Astrocyte (in vitro differentiated cells and primary cell): ENCODE measurements at regions not wholly inside any gene's neighbourhood (a gene's known extent, or its start where the extent isn't known, plus 50 kb on each side); places are given as distances from the start of the nearest gene placed in this dataset.

ENCODE experiments used
- DNase-seq: peaks from one replicate; pipeline ENCODE4 v3.0.0-alpha.2; 2010; ENCODE audit warnings: low read depth
- FAIRE-seq: peaks from 2 replicates; lab custom pipeline; 2011; peaks lifted over from hg19 to GRCh38; lab: Jason Lieb, UNC
- H2AFZ ChIP-seq: 2 replicates; pipeline ENCODE4 v1.6.0; 2012; ENCODE audit warnings: low read depth, low read length, inconsistent platforms
- H3K27ac ChIP-seq: 2 replicates; pipeline ENCODE4 v1.5.1; 2011; ENCODE audit warnings: low read depth, low read length, inconsistent platforms
- H3K27me3 ChIP-seq: 2 replicates; pipeline ENCODE4 v1.6.0; 2011; ENCODE audit warnings: low read length, inconsistent platforms; ENCODE audit not compliant: insufficient read depth
- H3K36me3 ChIP-seq: 2 replicates; pipeline ENCODE4 v1.5.1; 2011; ENCODE audit warnings: low read length, inconsistent platforms; ENCODE audit not compliant: insufficient read depth
- H3K4me1 ChIP-seq: 2 replicates; pipeline ENCODE4 v1.5.1; 2011; ENCODE audit warnings: low read length, inconsistent platforms; ENCODE audit not compliant: insufficient read depth
- H3K4me2 ChIP-seq: 2 replicates; pipeline ENCODE4 v1.6.0; 2012; ENCODE audit warnings: low read length, inconsistent platforms
- H3K4me3 ChIP-seq: 2 replicates; pipeline ENCODE4 v1.5.1; 2011; ENCODE audit warnings: low read depth, mild to moderate bottlenecking, low read length, inconsistent platforms; ENCODE audit not compliant: insufficient read depth
- H3K79me2 ChIP-seq: 2 replicates; pipeline ENCODE4 v1.6.0; 2012; ENCODE audit warnings: mild to moderate bottlenecking, low read length, inconsistent platforms; ENCODE audit not compliant: insufficient read depth
- H3K9ac ChIP-seq: 2 replicates; pipeline ENCODE4 v1.6.0; 2012; ENCODE audit warnings: mild to moderate bottlenecking, low read length, inconsistent platforms
- H3K9me3 ChIP-seq: 2 replicates; pipeline ENCODE4 v1.5.1; 2012; ENCODE audit warnings: low read depth, mild to moderate bottlenecking, low read length, inconsistent platforms; ENCODE audit not compliant: insufficient read depth
- H4K20me1 ChIP-seq: 2 replicates; pipeline ENCODE4 v1.6.0; 2012; ENCODE audit warnings: low read length, inconsistent platforms; ENCODE audit not compliant: insufficient read depth
- H3K27ac Mint-ChIP-seq: one replicate; pipeline ENCODE4 v1.8.0; 2021; ENCODE audit warnings: mild to moderate bottlenecking, mixed read lengths; ENCODE audit not compliant: unreplicated experiment
- H3K27me3 Mint-ChIP-seq: one replicate; pipeline ENCODE4 v1.8.0; 2021; ENCODE audit warnings: low read depth, mixed read lengths; ENCODE audit not compliant: unreplicated experiment
- H3K36me3 Mint-ChIP-seq: one replicate; pipeline ENCODE4 v1.8.0; 2021; ENCODE audit warnings: low read depth, mixed read lengths; ENCODE audit not compliant: unreplicated experiment
- H3K4me1 Mint-ChIP-seq: one replicate; pipeline ENCODE4 v1.8.0; 2021; ENCODE audit warnings: low read depth, mixed read lengths; ENCODE audit not compliant: unreplicated experiment
- H3K4me3 Mint-ChIP-seq: one replicate; pipeline ENCODE4 v1.8.0; 2021; ENCODE audit warnings: mild to moderate bottlenecking, moderate library complexity, mixed read lengths; ENCODE audit not compliant: unreplicated experiment
- H3K9me3 Mint-ChIP-seq: one replicate; pipeline ENCODE4 v1.8.0; 2021; ENCODE audit warnings: mild to moderate bottlenecking, mixed read lengths; ENCODE audit not compliant: unreplicated experiment
- EZH2 ChIP-seq: IDR thresholded peaks from 2 replicates; pipeline ENCODE4 v1.6.1; 2012; ENCODE audit warnings: mild to moderate bottlenecking, low read length, inconsistent platforms; ENCODE audit not compliant: insufficient read depth
- TF ChIP-seq, protein P1 (sequence below): IDR thresholded peaks from 2 replicates; pipeline ENCODE4 v1.5.1; 2011; ENCODE audit warnings: low read depth, mild to moderate bottlenecking, inconsistent platforms, low read length, moderate library complexity; ENCODE audit not compliant: insufficient read depth

DNA sequence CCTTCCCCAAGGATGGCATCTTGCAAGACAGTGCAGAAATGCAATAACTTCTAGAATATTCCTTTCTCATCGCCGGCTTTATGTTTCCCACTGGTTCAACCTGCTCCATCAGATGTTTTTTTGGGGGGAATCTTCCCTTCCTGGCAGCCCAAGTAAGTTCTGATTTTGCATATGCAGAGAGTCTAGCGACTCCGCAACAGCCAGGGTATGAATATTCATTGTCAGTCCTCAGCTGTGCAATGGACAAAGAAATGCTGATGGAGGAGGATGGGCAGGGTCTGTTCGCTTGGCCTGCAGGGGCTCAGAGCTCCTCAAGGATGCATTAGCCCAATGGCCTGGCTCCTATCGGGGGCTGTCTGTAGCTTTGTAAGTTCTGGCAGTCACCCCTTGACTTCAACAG lies 358.8 kb upstream of the CCL2 start:
- Histone ChIP-seq H2AFZ (no peak overlapping the region), H4K20me1 (no peaks in the 10 kb centered on the region), H3K79me2 (no peaks in the 10 kb centered on the region), H3K9me3 (no peaks in the 10 kb centered on the region), H3K36me3 (no peaks in the 10 kb centered on the region), H3K9ac (no peak overlapping the region), H3K4me2 (no peak overlapping the region), H3K27ac (no peak overlapping the region), H3K4me3 (no peak overlapping the region), H3K27me3 (no peaks in the 10 kb centered on the region), H3K4me1 (no peaks in the 10 kb centered on the region)
- no peaks in the 10 kb centered on the region for H3K4me1 Mint-ChIP-seq
- H3K9me3 Mint-ChIP-seq: no peaks in the 10 kb centered on the region
- no peak overlapping the region for H3K27ac Mint-ChIP-seq
- no peak for TF ChIP-seq EZH2
- TF ChIP-seq, protein P1, sequence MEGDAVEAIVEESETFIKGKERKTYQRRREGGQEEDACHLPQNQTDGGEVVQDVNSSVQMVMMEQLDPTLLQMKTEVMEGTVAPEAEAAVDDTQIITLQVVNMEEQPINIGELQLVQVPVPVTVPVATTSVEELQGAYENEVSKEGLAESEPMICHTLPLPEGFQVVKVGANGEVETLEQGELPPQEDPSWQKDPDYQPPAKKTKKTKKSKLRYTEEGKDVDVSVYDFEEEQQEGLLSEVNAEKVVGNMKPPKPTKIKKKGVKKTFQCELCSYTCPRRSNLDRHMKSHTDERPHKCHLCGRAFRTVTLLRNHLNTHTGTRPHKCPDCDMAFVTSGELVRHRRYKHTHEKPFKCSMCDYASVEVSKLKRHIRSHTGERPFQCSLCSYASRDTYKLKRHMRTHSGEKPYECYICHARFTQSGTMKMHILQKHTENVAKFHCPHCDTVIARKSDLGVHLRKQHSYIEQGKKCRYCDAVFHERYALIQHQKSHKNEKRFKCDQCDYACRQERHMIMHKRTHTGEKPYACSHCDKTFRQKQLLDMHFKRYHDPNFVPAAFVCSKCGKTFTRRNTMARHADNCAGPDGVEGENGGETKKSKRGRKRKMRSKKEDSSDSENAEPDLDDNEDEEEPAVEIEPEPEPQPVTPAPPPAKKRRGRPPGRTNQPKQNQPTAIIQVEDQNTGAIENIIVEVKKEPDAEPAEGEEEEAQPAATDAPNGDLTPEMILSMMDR: no peak
- FAIRE-seq (no peak), DNase-seq (no peak)
- peaks cover 14% of the 10 kb centered on the region for H3K27me3 Mint-ChIP-seq
- no peak overlapping the region for H3K4me3 Mint-ChIP-seq
- H3K36me3 Mint-ChIP-seq: no peaks in the 10 kb centered on the region

DNA sequence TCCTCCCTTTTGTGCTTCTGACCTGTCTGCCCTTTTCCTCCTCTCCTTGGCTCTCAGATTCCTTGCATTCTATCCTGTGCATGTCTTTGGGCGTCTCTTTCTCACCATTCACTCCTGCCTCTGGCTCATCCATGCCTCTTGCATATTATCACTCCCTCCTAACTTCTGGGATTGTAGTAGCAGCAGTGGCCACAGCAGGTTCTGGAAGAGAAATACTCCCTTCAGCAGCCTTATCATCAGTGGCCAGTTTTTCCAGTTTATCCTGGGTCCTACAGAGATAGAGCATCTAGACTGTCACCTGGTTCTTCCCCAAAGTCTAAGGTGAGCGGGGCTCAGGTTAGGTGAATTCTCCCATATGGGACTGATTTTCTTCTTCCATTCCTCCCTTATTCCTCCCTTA lies 354.0 kb upstream of the CCL2 start:
- H3K36me3 Mint-ChIP-seq: no peaks in the 10 kb centered on the region
- Histone ChIP-seq H3K4me1 (no peaks in the 10 kb centered on the region), H2AFZ (no peak overlapping the region), H3K4me3 (no peak overlapping the region), H3K36me3 (no peaks in the 10 kb centered on the region), H3K27me3 (no peaks in the 10 kb centered on the region), H3K9ac (no peak overlapping the region), H3K4me2 (no peak overlapping the region), H3K9me3 (no peaks in the 10 kb centered on the region), H4K20me1 (no peaks in the 10 kb centered on the region), H3K79me2 (no peaks in the 10 kb centered on the region), H3K27ac (no peak overlapping the region)
- DNase-seq (no peak), FAIRE-seq (no peak)
- no peaks in the 10 kb centered on the region for H3K4me1 Mint-ChIP-seq
- peaks cover 13% of the 10 kb centered on the region for H3K27me3 Mint-ChIP-seq
- no peak for TF ChIP-seq EZH2
- TF ChIP-seq, protein P1: no peak
- no peaks in the 10 kb centered on the region for H3K9me3 Mint-ChIP-seq
- no peak overlapping the region for H3K4me3 Mint-ChIP-seq
- no peak overlapping the region for H3K27ac Mint-ChIP-seq

DNA sequence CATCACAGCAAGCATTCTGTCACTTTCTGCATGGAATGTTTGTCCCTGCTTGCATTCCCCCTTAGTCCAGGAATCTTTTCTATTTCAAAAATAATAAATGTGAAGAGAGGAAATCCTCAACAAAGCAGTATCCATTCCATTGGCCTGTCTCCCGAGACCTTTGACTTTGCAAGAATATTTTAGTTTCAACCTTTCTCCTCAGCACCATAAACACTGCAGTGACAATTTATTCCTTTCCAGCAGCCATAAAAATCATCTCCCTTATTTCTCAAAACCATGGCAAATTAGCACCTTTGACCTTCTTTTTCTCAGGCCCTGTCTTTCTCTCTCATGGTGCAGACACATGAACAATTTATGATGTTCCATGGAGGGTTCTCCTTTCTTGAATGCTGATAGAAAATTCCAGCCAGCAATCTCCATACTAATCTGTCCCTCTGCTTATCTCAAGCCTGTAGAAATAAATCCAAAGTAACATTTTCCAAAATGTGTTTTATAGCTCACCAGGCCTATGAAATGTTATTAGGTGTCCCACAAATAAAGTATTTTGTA lies 352.1 kb upstream of the CCL2 start:
- no peaks in the 10 kb centered on the region for H3K36me3 Mint-ChIP-seq
- Histone ChIP-seq H3K27ac (no peak overlapping the region), H3K4me3 (no peak overlapping the region), H3K4me2 (no peak overlapping the region), H3K4me1 (no peaks in the 10 kb centered on the region), H3K27me3 (no peaks in the 10 kb centered on the region), H3K79me2 (no peaks in the 10 kb centered on the region), H3K36me3 (no peaks in the 10 kb centered on the region), H2AFZ (no peak overlapping the region), H4K20me1 (no peaks in the 10 kb centered on the region), H3K9me3 (no peaks in the 10 kb centered on the region), H3K9ac (no peak overlapping the region)
- TF ChIP-seq EZH2: no peak
- TF ChIP-seq, protein P1: no peak
- peaks cover 16% of the 10 kb centered on the region for H3K27me3 Mint-ChIP-seq
- DNase-seq (no peak), FAIRE-seq (no peak)
- H3K9me3 Mint-ChIP-seq: no peaks in the 10 kb centered on the region
- H3K4me3 Mint-ChIP-seq: no peak overlapping the region
- H3K4me1 Mint-ChIP-seq: no peaks in the 10 kb centered on the region
- H3K27ac Mint-ChIP-seq: no peak overlapping the region
